Endodermal cell (in vitro differentiated cells): ENCODE measurements at regions not wholly inside any gene's neighbourhood (a gene's known extent, or its start where the extent isn't known, plus 50 kb on each side); places are given as distances from the start of the nearest gene placed in this dataset.
"Not testable (repeated sequence)": the region's sequence is repeated elsewhere in the genome, so short reads cannot be mapped to it uniquely, and the experiment has no call there.

Experiments
- DNase-seq: peaks from one replicate; pipeline ENCODE4 v3.0.0-alpha.2; 2017
- H3K27ac ChIP-seq: 2 replicates; pipeline ENCODE4 v1.5.1; 2013; ENCODE audit warnings: mild to moderate bottlenecking, low read depth, low read length, moderate library complexity
- H3K27me3 ChIP-seq: 2 replicates; pipeline ENCODE4 v1.6.1; 2013; ENCODE audit warnings: mild to moderate bottlenecking, low read length, moderate library complexity; ENCODE audit not compliant: insufficient read depth, control insufficient read depth, poor library complexity, severe bottlenecking
- H3K36me3 ChIP-seq: 2 replicates; pipeline ENCODE4 v1.7.0; 2013; ENCODE audit warnings: mild to moderate bottlenecking, low read length, moderate library complexity; ENCODE audit not compliant: control insufficient read depth, insufficient read depth
- H3K4me1 ChIP-seq: one replicate; pipeline ENCODE4 v1.7.0; 2013; ENCODE audit warnings: low read length; ENCODE audit not compliant: control insufficient read depth, insufficient read depth
- H3K4me3 ChIP-seq: 2 replicates; pipeline ENCODE4 v1.5.1; 2013; ENCODE audit warnings: mild to moderate bottlenecking, low read length, moderate library complexity
- H3K9ac ChIP-seq: 2 replicates; pipeline ENCODE4 v1.6.1; 2013; ENCODE audit warnings: mild to moderate bottlenecking, low read length, moderate library complexity; ENCODE audit not compliant: poor library complexity, severe bottlenecking; ENCODE audit errors: extremely low read depth
- H3K9me3 ChIP-seq: 2 replicates; pipeline ENCODE4 v1.6.1; 2013; ENCODE audit warnings: mild to moderate bottlenecking, low read length, moderate library complexity; ENCODE audit not compliant: control insufficient read depth
- H3K27ac Mint-ChIP-seq: 2 replicates; pipeline ENCODE4 v1.8.0; 2020; ENCODE audit warnings: mixed read lengths
- H3K27me3 Mint-ChIP-seq: 2 replicates; pipeline ENCODE4 v1.8.0; 2021; ENCODE audit warnings: mild to moderate bottlenecking, mixed read lengths; ENCODE audit not compliant: insufficient read depth
- H3K36me3 Mint-ChIP-seq: 2 replicates; pipeline ENCODE4 v1.8.0; 2020; ENCODE audit warnings: low read depth, mixed read lengths
- H3K4me1 Mint-ChIP-seq: 2 replicates; pipeline ENCODE4 v1.8.0; 2020; ENCODE audit warnings: mixed read lengths
- H3K4me3 Mint-ChIP-seq: 2 replicates; pipeline ENCODE4 v1.8.0; 2020; ENCODE audit warnings: mild to moderate bottlenecking, moderate library complexity, mixed read lengths
- H3K9me3 Mint-ChIP-seq: 2 replicates; pipeline ENCODE4 v1.8.0; 2020; ENCODE audit warnings: mild to moderate bottlenecking, mixed read lengths
- CTCF ChIP-seq: fragments of 200-600 bp; sonication (generic); conservative IDR thresholded peaks from 2 replicates; pipeline ENCODE4 v1.5.0; 2021; ENCODE audit warnings: antibody characterized with exemption, mild to moderate bottlenecking
- WGBS, 2 experiments: methylation state at CpG; one replicate each; pipeline versions ENCODE4 v1.1.5 to v1.1.7; 2013; ENCODE audit warnings: missing lambda C conversion rate in 2 of 2, mixed read lengths in 1 of 2; ENCODE audit not compliant: insufficient coverage in 1 of 2, insufficient read length in 1 of 2; 5-methylcytosine and 5-hydroxymethylcytosine counted together

- no peaks in the 10 kb centered on the region for H3K4me1 Mint-ChIP-seq
- TF ChIP-seq CTCF: no peak
- no peaks in the 10 kb centered on the region for H3K27me3 Mint-ChIP-seq
- H3K36me3 ChIP-seq: peaks cover 51% of the 10 kb centered on the region
- H3K27ac ChIP-seq: no peak overlapping the region
- H3K27me3 ChIP-seq: no peaks in the 10 kb centered on the region
- DNase-seq: no peak
- H3K36me3 Mint-ChIP-seq: peaks cover 87% of the 10 kb centered on the region
- no peak overlapping the region for H3K27ac Mint-ChIP-seq
- no peak overlapping the region for H3K4me3 Mint-ChIP-seq
- H3K9me3 ChIP-seq: peaks cover 43% of the 10 kb centered on the region
- H3K4me3 ChIP-seq: no peak overlapping the region
- H3K9me3 Mint-ChIP-seq: peaks cover 50% of the 10 kb centered on the region
- H3K4me1 ChIP-seq: no peaks in the 10 kb centered on the region
- H3K9ac ChIP-seq: no peak overlapping the region
These were observed 70.9 kb upstream of the ZNF169 start for GRCh38 chr9:94188246-94188645.

GRCh38 chr9:94191706-94192105 lies 67.4 kb upstream of the ZNF169 start:
- not testable (repeated sequence) for H3K27ac Mint-ChIP-seq, H3K27me3 ChIP-seq, H3K4me3 Mint-ChIP-seq, H3K27ac ChIP-seq, H3K4me1 ChIP-seq, DNase-seq, H3K27me3 Mint-ChIP-seq, H3K4me1 Mint-ChIP-seq, H3K4me3 ChIP-seq, H3K9ac ChIP-seq
- peaks cover 88% of the 10 kb centered on the region for H3K36me3 Mint-ChIP-seq
- WGBS, 2 experiments: 80 to 97% methylated on average over 2 to 6 of the region's 6 CpGs
- Histone ChIP-seq H3K9me3 (peaks cover 73% of the 10 kb centered on the region), H3K36me3 (peaks cover 54% of the 10 kb centered on the region)
- H3K9me3 Mint-ChIP-seq: peaks cover 75% of the 10 kb centered on the region

- no peak overlapping the region for H3K4me3 Mint-ChIP-seq
- no peaks in the 10 kb centered on the region for H3K27me3 ChIP-seq
- no peak for TF ChIP-seq CTCF
- peaks cover 26% of the 10 kb centered on the region for H3K9me3 Mint-ChIP-seq
- no peak overlapping the region for H3K27ac ChIP-seq
- H3K4me3 ChIP-seq: no peak overlapping the region
- DNase-seq: no peak
- no peak overlapping the region for H3K9ac ChIP-seq
- 88 to 94% methylated on average over 1 to 3 of the region's 3 CpGs for WGBS, 2 experiments
- no peaks in the 10 kb centered on the region for H3K27me3 Mint-ChIP-seq
- H3K36me3 ChIP-seq: peaks cover 29% of the 10 kb centered on the region
- no peak overlapping the region for H3K27ac Mint-ChIP-seq
- peaks cover 32% of the 10 kb centered on the region for H3K9me3 ChIP-seq
- H3K36me3 Mint-ChIP-seq: peaks cover 60% of the 10 kb centered on the region
- no peaks in the 10 kb centered on the region for H3K4me1 Mint-ChIP-seq
- H3K4me1 ChIP-seq: no peaks in the 10 kb centered on the region
These were observed 60.7 kb upstream of the ZNF169 start for GRCh38 chr9:94198414-94198813.

- no peaks in the 10 kb centered on the region for H3K4me1 Mint-ChIP-seq
- peaks cover 27% of the 10 kb centered on the region for H3K9me3 Mint-ChIP-seq
- Histone ChIP-seq H3K36me3 (peaks cover 23% of the 10 kb centered on the region), H3K9me3 (peaks cover 29% of the 10 kb centered on the region), H3K27ac (no peak overlapping the region), H3K27me3 (no peaks in the 10 kb centered on the region), H3K4me1 (no peaks in the 10 kb centered on the region), H3K4me3 (no peak overlapping the region), H3K9ac (no peak overlapping the region)
- TF ChIP-seq CTCF: no peak
- no peak overlapping the region for H3K4me3 Mint-ChIP-seq
- peaks cover 54% of the 10 kb centered on the region for H3K36me3 Mint-ChIP-seq
- H3K27me3 Mint-ChIP-seq: no peaks in the 10 kb centered on the region
- H3K27ac Mint-ChIP-seq: no peak overlapping the region
- no peak for DNase-seq
These were observed 59.3 kb upstream of the ZNF169 start for GRCh38 chr9:94199776-94200175.
